Hepatocyte (in vitro differentiated cells): ENCODE measurements at regions not wholly inside any gene's neighbourhood (a gene's known extent, or its start where the extent isn't known, plus 50 kb on each side); places are given as distances from the start of the nearest gene placed in this dataset.
"Not testable (repeated sequence)": the region's sequence is repeated elsewhere in the genome, so short reads cannot be mapped to it uniquely, and the experiment has no call there.

Source experiments
- DNase-seq: peaks from one replicate; pipeline ENCODE4 v3.0.0-alpha.2; 2016; ENCODE audit warnings: low spot score
- H2AFZ ChIP-seq: fragments of 200-600 bp; sonication (generic); 2 replicates; pipeline ENCODE4 v1.6.0; 2016; ENCODE audit warnings: antibody characterized with exemption, mild to moderate bottlenecking
- H3K27ac ChIP-seq: fragments of 200-600 bp; sonication (generic); 2 replicates; pipeline ENCODE4 v1.5.1; 2016; ENCODE audit warnings: mild to moderate bottlenecking
- H3K27me3 ChIP-seq: fragments of 200-600 bp; sonication (generic); 2 replicates; pipeline ENCODE4 v1.6.1; 2016
- H3K36me3 ChIP-seq: fragments of 200-600 bp; sonication (generic); replicated peaks from 2 replicates; pipeline ENCODE4 v1.5.1; 2016; ENCODE audit warnings: low read depth; ENCODE audit not compliant: insufficient read depth
- H3K4me1 ChIP-seq: fragments of 200-600 bp; sonication (generic); 2 replicates; pipeline ENCODE4 v1.5.1; 2016; ENCODE audit warnings: mild to moderate bottlenecking, moderate library complexity; ENCODE audit not compliant: insufficient read depth
- H3K4me2 ChIP-seq: fragments of 200-600 bp; sonication (generic); 2 replicates; pipeline ENCODE4 v1.6.0; 2016
- H3K4me3 ChIP-seq: fragments of 200-600 bp; sonication (generic); 2 replicates; pipeline ENCODE4 v1.5.1; 2016; ENCODE audit warnings: mild to moderate bottlenecking
- H3K79me2 ChIP-seq: fragments of 200-600 bp; sonication (generic); 2 replicates; pipeline ENCODE4 v1.6.0; 2017; ENCODE audit warnings: mild to moderate bottlenecking
- H3K9me2 ChIP-seq: fragments of 200-600 bp; sonication (generic); replicated peaks from 2 replicates; pipeline ENCODE4 v1.6.0; 2017; ENCODE audit warnings: mild to moderate bottlenecking; ENCODE audit not compliant: insufficient read depth
- H3K9me3 ChIP-seq: fragments of 200-600 bp; sonication (generic); 2 replicates; pipeline ENCODE4 v1.5.1; 2016; ENCODE audit warnings: low read depth, mild to moderate bottlenecking
- H4K20me1 ChIP-seq: fragments of 200-600 bp; sonication (generic); 2 replicates; pipeline ENCODE4 v1.6.0; 2016; ENCODE audit warnings: mild to moderate bottlenecking; ENCODE audit not compliant: insufficient read depth, poor library complexity, severe bottlenecking
- CTCF ChIP-seq: fragments of 200-600 bp; sonication (generic); IDR thresholded peaks from 2 replicates; pipeline ENCODE4 v1.5.1; 2016; ENCODE audit warnings: antibody characterized with exemption, mild to moderate bottlenecking; ENCODE audit not compliant: poor library complexity
- WGBS: methylation state at CpG from one replicate; pipeline ENCODE4 v1.1.6; 2016; ENCODE audit warnings: low lambda C conversion rate; ENCODE audit errors: missing lambda C conversion rate; 5-methylcytosine and 5-hydroxymethylcytosine counted together

GRCh38 chr16:18135024-18135423 lies 201.5 kb downstream of the NPIPA8 start:
- DNase-seq, H3K4me1 ChIP-seq, H2AFZ ChIP-seq, H3K27me3 ChIP-seq, H3K4me2 ChIP-seq, H3K9me2 ChIP-seq, H4K20me1 ChIP-seq, H3K27ac ChIP-seq, H3K79me2 ChIP-seq, H3K36me3 ChIP-seq, H3K4me3 ChIP-seq, H3K9me3 ChIP-seq: not testable (repeated sequence)
- 90% methylated on average over 1 of the region's 4 CpGs for WGBS

GRCh38 chr16:18131587-18131986 lies 204.9 kb downstream of the NPIPA8 start:
- DNase-seq, H3K27ac ChIP-seq, H3K4me1 ChIP-seq, H3K4me2 ChIP-seq, H3K79me2 ChIP-seq, H3K27me3 ChIP-seq, H3K36me3 ChIP-seq, H3K9me3 ChIP-seq, H2AFZ ChIP-seq, H4K20me1 ChIP-seq, H3K9me2 ChIP-seq, H3K4me3 ChIP-seq: not testable (repeated sequence)
- peak; percentile 5 for TF ChIP-seq CTCF
- no CpG with 5 or more reads among the region's 6 CpGs for WGBS

GRCh38 chr16:18130478-18131120 lies 205.9 kb downstream of the NPIPA8 start:
- not testable (repeated sequence) for H3K4me3 ChIP-seq, H3K4me2 ChIP-seq, H3K27me3 ChIP-seq, H3K36me3 ChIP-seq, H4K20me1 ChIP-seq, H2AFZ ChIP-seq, H3K27ac ChIP-seq, DNase-seq, H3K79me2 ChIP-seq, H3K9me2 ChIP-seq, H3K4me1 ChIP-seq, H3K9me3 ChIP-seq
- 88% methylated on average over 2 of the region's 8 CpGs for WGBS

- no CpG with 5 or more reads among the region's 12 CpGs for WGBS
- not testable (repeated sequence) for H3K4me1 ChIP-seq, H4K20me1 ChIP-seq
Measured at GRCh38 chr16:18127033-18127432, 209.5 kb downstream of the NPIPA8 start.

GRCh38 chr16:18119092-18119491 lies 217.4 kb downstream of the NPIPA8 start:
- not testable (repeated sequence) for H3K4me1 ChIP-seq, H3K27ac ChIP-seq, H2AFZ ChIP-seq, H3K36me3 ChIP-seq, H3K79me2 ChIP-seq, DNase-seq, H3K9me3 ChIP-seq, H4K20me1 ChIP-seq, H3K4me3 ChIP-seq, H3K9me2 ChIP-seq, H3K27me3 ChIP-seq, H3K4me2 ChIP-seq
- 79% methylated on average over 3 of the region's 4 CpGs for WGBS

More at GRCh38 chr16:18127033-18127432, 209.5 kb downstream of the NPIPA8 start:
- not testable (repeated sequence) for H3K27ac ChIP-seq, H2AFZ ChIP-seq, H3K4me3 ChIP-seq, H3K36me3 ChIP-seq, H3K4me2 ChIP-seq, H3K27me3 ChIP-seq, H3K9me3 ChIP-seq, H3K79me2 ChIP-seq, H3K9me2 ChIP-seq, DNase-seq

- not testable (repeated sequence) for H3K27me3 ChIP-seq, H3K4me1 ChIP-seq, H4K20me1 ChIP-seq, H3K36me3 ChIP-seq, H3K27ac ChIP-seq, H3K9me3 ChIP-seq, H3K79me2 ChIP-seq, H3K4me2 ChIP-seq, H3K9me2 ChIP-seq, DNase-seq, H2AFZ ChIP-seq, H3K4me3 ChIP-seq
- WGBS = 71% methylated on average over 3 of the region's 5 CpGs
Measured at GRCh38 chr16:18118684-18119083, 217.9 kb downstream of the NPIPA8 start.

- not testable (repeated sequence) for H3K9me3 ChIP-seq, H3K27ac ChIP-seq, H3K4me2 ChIP-seq, H3K4me3 ChIP-seq, DNase-seq, H3K27me3 ChIP-seq, H3K9me2 ChIP-seq, H3K79me2 ChIP-seq, H2AFZ ChIP-seq, H4K20me1 ChIP-seq, H3K36me3 ChIP-seq, H3K4me1 ChIP-seq
- 75% methylated on average over 9 of the region's 9 CpGs for WGBS
Measured at GRCh38 chr16:18118071-18118470, 218.5 kb downstream of the NPIPA8 start.

GRCh38 chr16:18104412-18104811 lies 232.1 kb downstream of the NPIPA8 start:
- H3K4me2 ChIP-seq, H3K27me3 ChIP-seq, DNase-seq, H3K9me3 ChIP-seq, H3K36me3 ChIP-seq, H3K27ac ChIP-seq, H3K4me3 ChIP-seq, H3K9me2 ChIP-seq, H2AFZ ChIP-seq, H4K20me1 ChIP-seq, H3K79me2 ChIP-seq, H3K4me1 ChIP-seq: not testable (repeated sequence)
- no CpG with 5 or more reads among the region's 2 CpGs for WGBS
